HG02588 (cell line): ENCODE measurements at regions not wholly inside any gene's neighbourhood (a gene's known extent, or its start where the extent isn't known, plus 50 kb on each side); places are given as distances from the start of the nearest gene placed in this dataset.
"Not testable (repeated sequence)": the region's sequence is repeated elsewhere in the genome, so short reads cannot be mapped to it uniquely, and the experiment has no call there.

Experiments used
- ATAC-seq: cut with Tn5 transposase; IDR thresholded peaks from one replicate; pipeline ENCODE4 v1.9.1; 2021; ENCODE audit warnings: mild to moderate bottlenecking, moderate library complexity; ENCODE audit not compliant: unreplicated experiment

GRCh38 chr3:178336336-178336735 is 199.9 kb upstream of the KCNMB2 start:
- no peak for ATAC-seq

GRCh38 chr3:178340506-178340905 is 195.7 kb upstream of the KCNMB2 start:
- ATAC-seq = no peak

GRCh38 chr3:178341636-178342035 is 194.6 kb upstream of the KCNMB2 start:
- ATAC-seq = no peak

GRCh38 chr3:178342111-178342510 is 194.1 kb upstream of the KCNMB2 start:
- no peak for ATAC-seq

- ATAC-seq = no peak
Measured at GRCh38 chr3:178343433-178344038, 192.7 kb upstream of the KCNMB2 start.

GRCh38 chr3:178345944-178346343 is 190.3 kb upstream of the KCNMB2 start:
- no peak for ATAC-seq

- ATAC-seq = not testable (repeated sequence)
Measured at GRCh38 chr3:178348561-178349217, 187.5 kb upstream of the KCNMB2 start.

GRCh38 chr3:178349218-178349596 is 187.0 kb upstream of the KCNMB2 start:
- ATAC-seq = not testable (repeated sequence)

GRCh38 chr3:178350763-178351162 is 185.5 kb upstream of the KCNMB2 start:
- no peak for ATAC-seq

- no peak for ATAC-seq
Measured at GRCh38 chr3:178352326-178353005, 183.8 kb upstream of the KCNMB2 start.

GRCh38 chr3:178353006-178353694 is 183.1 kb upstream of the KCNMB2 start:
- ATAC-seq = no peak

GRCh38 chr3:178359728-178360127 is 176.5 kb upstream of the KCNMB2 start:
- no peak for ATAC-seq

GRCh38 chr3:178363048-178363447 is 173.2 kb upstream of the KCNMB2 start:
- not testable (repeated sequence) for ATAC-seq

- ATAC-seq = no peak
Measured at GRCh38 chr3:178367817-178368617, 168.2 kb upstream of the KCNMB2 start.

- no peak for ATAC-seq
Measured at GRCh38 chr3:178369006-178369405, 167.2 kb upstream of the KCNMB2 start.

- ATAC-seq = no peak
Measured at GRCh38 chr3:178369811-178370210, 166.4 kb upstream of the KCNMB2 start.

- ATAC-seq = no peak
Measured at GRCh38 chr3:178370387-178370786, 165.8 kb upstream of the KCNMB2 start.

- no peak for ATAC-seq
Measured at GRCh38 chr3:178381555-178381954, 154.7 kb upstream of the KCNMB2 start.

GRCh38 chr3:178381971-178382448 is 154.2 kb upstream of the KCNMB2 start:
- no peak for ATAC-seq

GRCh38 chr3:178382449-178383061 is 153.7 kb upstream of the KCNMB2 start:
- ATAC-seq = no peak
